ENCODE measurements at regions not wholly inside any gene's neighbourhood (a gene's known extent, or its start where the extent isn't known, plus 50 kb on each side); places are given as distances from the start of the nearest gene placed in this dataset.

GRCh38 chr10:3255075-3255474, 82.5 kb upstream of the PITRM1 start:
- TF ChIP-seq CTCF (IDR thresholded peaks at IDR 0.05) (no peak), POLR2A (IDR thresholded peaks at IDR 0.05) (no peak)
